CD4-positive, CD25-positive, alpha-beta regulatory T cell (primary cell): ENCODE measurements at regions not wholly inside any gene's neighbourhood (a gene's known extent, or its start where the extent isn't known, plus 50 kb on each side); places are given as distances from the start of the nearest gene placed in this dataset.

Source experiments
- ATAC-seq, 2 donors: fragments of 150-1000 bp; cut with Tn5 transposase; one replicate each; pipeline ENCODE4 v1.10.0; 2021; ENCODE audit warnings: low read depth in 2 of 2, moderate number of reproducible peaks in 2 of 2, moderate library complexity in 1 of 2
- DNase-seq, 3 donors: peaks; one replicate each; pipeline versions ENCODE4 v3.0.0 to v3.0.0-alpha.2; 2012 to 2022; ENCODE audit warnings: mixed read lengths in 1 of 3
- H3K27ac ChIP-seq: one replicate; pipeline ENCODE4 v1.7.0; 2013; ENCODE audit warnings: mild to moderate bottlenecking, low read length; ENCODE audit not compliant: insufficient read depth, poor library complexity, severe bottlenecking
- H3K27me3 ChIP-seq: one replicate; pipeline ENCODE4 v1.7.0; 2013; ENCODE audit warnings: low read length; ENCODE audit not compliant: control insufficient read depth, insufficient read depth
- H3K36me3 ChIP-seq: one replicate; pipeline ENCODE4 v1.7.0; 2013; ENCODE audit warnings: mild to moderate bottlenecking, low read length, moderate library complexity; ENCODE audit not compliant: control insufficient read depth, insufficient read depth
- H3K4me1 ChIP-seq: 2 replicates; pipeline ENCODE4 v1.7.0; 2013; ENCODE audit warnings: mild to moderate bottlenecking, low read length; ENCODE audit not compliant: insufficient read depth, control insufficient read depth, poor library complexity, severe bottlenecking
- H3K4me3 ChIP-seq: one replicate; pipeline ENCODE4 v1.7.0; 2013; ENCODE audit warnings: low read depth, mild to moderate bottlenecking, low read length, moderate library complexity
- H3K9me3 ChIP-seq, 2 experiments: 1 replicate in 1 of 2; 2 replicates in 1 of 2; pipeline ENCODE4 v1.7.0; 2013; ENCODE audit warnings: low read length in 2 of 2, mild to moderate bottlenecking in 1 of 2, moderate library complexity in 1 of 2; ENCODE audit not compliant: control insufficient read depth in 2 of 2
- H3K27ac Mint-ChIP-seq, 3 donors: one replicate each; pipeline ENCODE4 v1.8.0; 2020 to 2022; ENCODE audit warnings: mild to moderate bottlenecking in 3 of 3, mixed read lengths in 3 of 3, moderate library complexity in 2 of 3
- H3K27me3 Mint-ChIP-seq: one replicate; pipeline ENCODE4 v1.8.0; 2022; ENCODE audit warnings: mild to moderate bottlenecking, mixed read lengths
- H3K36me3 Mint-ChIP-seq: one replicate; pipeline ENCODE4 v1.8.0; 2020; ENCODE audit warnings: mixed read lengths
- H3K4me1 Mint-ChIP-seq, 4 donors: one replicate each; pipeline ENCODE4 v1.8.0; 2020 to 2022; ENCODE audit warnings: mixed read lengths in 4 of 4, mild to moderate bottlenecking in 1 of 4
- H3K4me3 Mint-ChIP-seq, 4 donors: one replicate each; pipeline ENCODE4 v1.8.0; 2020 to 2022; ENCODE audit warnings: mild to moderate bottlenecking in 4 of 4, mixed read lengths in 4 of 4, moderate library complexity in 3 of 4
- H3K9me3 Mint-ChIP-seq, 7 donors: one replicate each; pipeline ENCODE4 v1.8.0; 2020 to 2022; ENCODE audit warnings: mixed read lengths in 7 of 7, mild to moderate bottlenecking in 3 of 7, moderate library complexity in 2 of 7

DNA sequence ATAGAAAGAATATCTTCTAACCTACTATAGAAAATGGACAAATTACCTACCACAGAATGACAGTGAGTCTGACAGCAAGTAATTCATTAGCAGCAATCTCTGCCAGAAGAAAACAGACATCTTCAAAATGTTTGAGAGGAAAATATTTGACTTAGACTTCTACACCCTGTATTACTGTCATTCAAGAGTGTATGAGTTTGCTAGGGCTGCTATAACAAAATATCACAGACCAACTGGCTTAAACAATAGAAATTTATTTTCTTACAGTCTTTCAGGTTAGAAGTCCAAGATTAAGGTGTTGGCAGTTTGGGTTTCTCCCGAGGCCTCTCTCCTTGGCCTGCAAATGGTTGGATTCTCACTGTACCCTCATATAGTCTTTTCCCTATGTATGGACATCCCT is 52.9 kb upstream of the FGGY start:
- no peak overlapping the region for H3K4me3 Mint-ChIP-seq
- Histone ChIP-seq H3K9me3 (peaks cover 0 to 7% of the 10 kb centered on the region in 2 experiments), H3K4me1 (no peaks in the 10 kb centered on the region), H3K27me3 (no peaks in the 10 kb centered on the region), H3K4me3 (no peak overlapping the region), H3K36me3 (no peaks in the 10 kb centered on the region), H3K27ac (no peak overlapping the region)
- H3K4me1 Mint-ChIP-seq: no peaks in the 10 kb centered on the region
- no peak overlapping the region for H3K27ac Mint-ChIP-seq
- H3K36me3 Mint-ChIP-seq: no peaks in the 10 kb centered on the region
- ATAC-seq: no peak
- DNase-seq: no peak
- H3K9me3 Mint-ChIP-seq: peaks cover 0 to 21% (median 3%) of the 10 kb centered on the region in 7 donors
- peaks cover 6% of the 10 kb centered on the region for H3K27me3 Mint-ChIP-seq

DNA sequence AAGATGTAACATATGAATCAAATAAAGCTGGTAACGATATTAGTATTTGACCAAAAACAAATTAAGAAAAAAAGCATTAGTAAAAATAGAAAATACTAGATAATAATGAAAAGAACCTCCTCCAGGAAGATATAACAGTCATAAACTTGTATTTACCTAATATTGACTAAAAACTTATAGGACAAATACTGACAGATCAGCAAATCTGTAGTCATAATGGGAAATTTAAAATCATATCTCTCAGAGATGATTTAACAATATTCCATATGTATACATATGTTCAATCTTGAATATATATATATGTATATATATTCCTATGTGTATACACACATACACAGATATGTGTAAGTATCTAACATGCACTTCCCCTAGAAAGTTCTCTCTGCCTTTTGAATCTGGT is 52.0 kb upstream of the FGGY start:
- Mint-ChIP-seq H3K27me3 (peaks cover 6% of the 10 kb centered on the region), H3K36me3 (no peaks in the 10 kb centered on the region), H3K4me3 (no peak overlapping the region), H3K4me1 (no peaks in the 10 kb centered on the region), H3K27ac (no peak overlapping the region), H3K9me3 (peaks cover 0 to 21% (median 3%) of the 10 kb centered on the region in 7 donors)
- Histone ChIP-seq H3K27me3 (no peaks in the 10 kb centered on the region), H3K36me3 (no peaks in the 10 kb centered on the region), H3K4me3 (no peak overlapping the region), H3K9me3 (peaks cover 0 to 7% of the 10 kb centered on the region in 2 experiments), H3K27ac (no peak overlapping the region), H3K4me1 (no peaks in the 10 kb centered on the region)
- ATAC-seq (no peak), DNase-seq (no peak)
